GM12872 (cell line): ENCODE measurements at regions not wholly inside any gene's neighbourhood (a gene's known extent, or its start where the extent isn't known, plus 50 kb on each side); places are given as distances from the start of the nearest gene placed in this dataset.

Experiments used
- CTCF ChIP-seq: IDR thresholded peaks from 3 replicates; pipeline ENCODE4 v1.5.1; 2011; ENCODE audit warnings: low read depth, mild to moderate bottlenecking, low read length, moderate library complexity; ENCODE audit not compliant: insufficient read depth

DNA sequence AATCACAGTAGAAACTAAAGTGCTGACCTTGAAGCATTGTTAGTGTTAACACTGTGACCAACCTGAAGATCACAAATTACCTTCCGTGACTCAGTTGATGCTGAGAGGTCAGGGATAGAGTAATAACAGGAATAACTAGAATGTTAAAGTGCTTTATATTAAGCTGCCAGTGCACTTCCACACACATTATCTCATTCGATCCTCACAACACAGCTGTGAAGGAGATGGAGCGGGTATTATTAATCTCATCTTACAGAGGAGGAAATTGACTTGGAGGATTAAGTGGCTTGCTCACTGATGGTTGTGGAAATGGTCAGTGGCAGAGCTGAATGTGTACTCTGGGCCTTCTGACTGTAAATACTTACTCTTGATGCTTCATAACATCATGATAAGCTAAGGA lies 252.5 kb upstream of the DMRT1 start:
- TF ChIP-seq CTCF, result no peak

DNA sequence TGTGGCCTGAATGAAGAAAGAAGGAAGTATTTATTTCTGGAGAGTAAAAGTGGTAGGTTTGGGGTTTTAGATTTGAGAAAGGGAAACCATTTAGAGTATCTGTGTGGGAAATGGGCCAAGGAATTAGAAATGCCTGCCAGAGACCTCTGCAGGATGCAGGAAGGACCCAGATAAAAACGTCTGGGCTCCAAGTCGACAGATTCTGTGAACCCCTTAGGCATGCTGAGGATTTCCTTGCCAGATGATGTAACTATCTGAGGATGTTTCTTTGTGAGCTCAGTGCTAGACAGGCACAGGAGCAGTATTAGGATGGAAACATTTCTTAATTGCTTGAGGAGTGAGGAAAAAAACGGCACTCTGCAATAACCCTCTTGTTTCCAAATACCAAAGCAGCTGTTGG lies 251.8 kb upstream of the DMRT1 start:
- no peak for TF ChIP-seq CTCF

DNA sequence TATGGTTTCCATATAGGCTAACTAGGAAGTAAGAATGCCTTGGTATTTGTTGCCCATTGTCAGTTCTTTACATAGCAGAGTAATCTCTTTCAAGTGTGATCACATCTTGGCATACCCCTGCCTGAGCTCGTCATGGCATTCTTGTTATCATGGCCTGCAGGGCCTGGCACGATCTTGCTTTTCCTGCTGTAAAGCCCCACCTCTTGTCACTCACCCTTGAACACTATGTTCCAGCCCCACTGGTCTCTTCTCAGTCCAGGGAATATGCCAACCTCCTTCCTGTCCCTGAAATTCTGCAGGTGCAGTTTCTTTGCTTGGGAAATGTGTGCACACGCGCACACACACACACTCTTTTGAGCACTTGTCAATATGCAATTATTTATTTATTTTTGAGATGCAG lies 250.2 kb upstream of the DMRT1 start:
- TF ChIP-seq CTCF, result no peak

GRCh38 chr9:592225-592624 lies 249.3 kb upstream of the DMRT1 start:
- no peak for TF ChIP-seq CTCF

DNA sequence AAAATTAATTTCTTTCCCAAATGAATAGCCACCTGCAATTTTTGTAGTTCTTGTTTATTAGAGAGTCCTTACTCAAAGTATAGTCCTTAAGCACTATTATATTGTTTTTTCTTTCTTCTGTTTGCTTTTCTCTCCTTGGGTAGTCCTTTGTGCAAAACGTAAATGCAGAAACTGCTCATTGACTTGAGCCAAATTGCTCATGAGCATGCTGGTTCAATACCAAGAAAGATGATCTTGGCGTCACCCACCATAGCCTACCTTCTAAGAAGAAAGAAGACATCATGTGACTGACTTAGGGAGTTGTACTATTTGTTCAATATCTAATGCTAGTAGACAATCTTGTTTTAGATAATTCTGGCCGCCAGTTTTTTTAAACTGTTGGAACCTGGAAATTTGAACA lies 248.8 kb upstream of the DMRT1 start:
- no peak for TF ChIP-seq CTCF

- no peak for TF ChIP-seq CTCF
These were observed 247.7 kb upstream of the DMRT1 start for GRCh38 chr9:593809-594208.

DNA sequence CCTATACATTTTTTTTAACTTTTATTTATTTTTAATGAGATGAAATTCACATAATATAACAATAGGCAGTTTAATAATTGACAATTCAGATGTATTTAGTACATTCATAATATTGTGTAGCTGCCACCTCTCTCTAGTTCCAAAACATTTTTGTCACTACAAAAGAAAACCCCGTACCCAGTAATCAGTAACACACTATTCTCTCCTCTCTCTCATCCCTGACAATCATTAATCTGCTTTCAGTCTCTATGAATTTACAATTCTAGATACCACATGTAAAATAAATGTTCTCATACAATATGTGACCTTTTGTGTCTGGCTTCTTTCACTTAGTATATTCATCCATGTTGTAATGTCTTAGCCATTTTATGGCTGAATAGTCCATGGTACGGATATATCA lies 244.8 kb upstream of the DMRT1 start:
- TF ChIP-seq CTCF, result no peak

- TF ChIP-seq CTCF, result no peak
These were observed 241.5 kb upstream of the DMRT1 start for GRCh38 chr9:600006-600405.
